ENCODE measurements at regions not wholly inside any gene's neighbourhood (a gene's known extent, or its start where the extent isn't known, plus 50 kb on each side); places are given as distances from the start of the nearest gene placed in this dataset.

DNA sequence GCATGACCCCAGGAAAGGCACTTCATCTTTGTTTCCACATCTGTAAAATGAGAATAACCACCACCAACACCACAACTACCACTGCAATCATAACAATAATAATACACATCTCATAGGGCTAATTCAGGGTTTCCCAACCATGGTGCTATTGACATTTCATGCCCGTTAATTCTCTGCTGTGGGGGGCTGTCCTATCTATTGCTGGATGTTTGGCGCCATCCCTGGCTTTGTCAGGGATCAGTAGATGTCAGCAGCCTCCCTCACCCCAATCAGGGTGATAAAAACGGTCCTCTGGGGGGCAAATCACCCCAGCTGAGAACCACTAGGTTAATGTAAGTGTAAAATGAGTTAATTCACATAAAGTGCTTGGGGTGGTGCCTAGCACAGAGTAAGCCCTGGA lies 145.8 kb downstream of the EMX2 start:
- Histone ChIP-seq H3K4me1 (no peaks in the 10 kb centered on the region), H3K27me3 (replicated peaks; ENCODE audit: control insufficient read depth, insufficient read depth, low read length) (no peaks in the 10 kb centered on the region), H3K9me3 (no peaks in the 10 kb centered on the region), H3K4me3 (ENCODE audit: low read depth, low read length) (no peak overlapping the region), H3K36me3 (ENCODE audit: control insufficient read depth, insufficient read depth, low read length) (no peaks in the 10 kb centered on the region)
- POLR2A ChIA-PET: no interaction called here
- intact Hi-C loops (cut with micrococcal nuclease; ENCODE audit: unreplicated experiment): no loop called here
- DNase-seq: no peak
- TF ChIP-seq CTCF (IDR thresholded peaks at IDR 0.05; ENCODE audit: insufficient read depth in 1 of 2, low read depth in 1 of 2, low read length in 1 of 2, severe bottlenecking in 1 of 2, unreplicated experiment in 1 of 2): no peak
- Mint-ChIP-seq H3K27ac (ENCODE audit: unreplicated experiment) (no peak overlapping the region), H3K4me1 (ENCODE audit: low read depth, unreplicated experiment) (no peaks in the 10 kb centered on the region), H3K36me3 (ENCODE audit: insufficient read depth, unreplicated experiment) (no peaks in the 10 kb centered on the region), H3K4me3 (ENCODE audit: unreplicated experiment) (no peak overlapping the region), H3K27me3 (ENCODE audit: insufficient read depth, unreplicated experiment) (peaks cover 10% of the 10 kb centered on the region), H3K9me3 (ENCODE audit: unreplicated experiment) (no peaks in the 10 kb centered on the region)
- CTCF ChIA-PET: interaction anchor here (0.6 kb wide), 1 partner anchor 192 kb away, joined by 3 read pairs; no protein-coding TSS in a partner anchor
- BruUV-seq (replicated peaks): no TSS peak

DNA sequence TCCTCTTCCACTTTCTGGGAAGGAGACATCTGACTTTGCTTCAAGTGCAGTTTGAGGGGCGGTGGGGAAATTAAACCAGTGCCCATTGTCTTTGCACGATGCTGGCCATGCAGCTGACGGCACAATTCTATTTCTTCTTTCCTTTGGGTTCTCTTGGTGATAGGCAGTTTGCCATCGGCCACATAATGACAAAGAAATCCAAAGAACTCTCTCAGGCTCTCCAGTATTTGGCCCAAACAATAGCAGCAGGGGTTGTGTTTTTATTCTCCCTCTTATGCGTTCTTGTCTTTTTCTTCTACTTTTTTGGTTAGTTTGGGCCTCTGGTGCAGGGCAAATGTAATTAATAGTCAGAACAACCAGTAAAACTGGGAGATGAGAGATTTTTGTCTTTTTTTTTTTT lies 147.0 kb downstream of the EMX2 start:
- no peak for TF ChIP-seq CTCF (IDR thresholded peaks at IDR 0.05; ENCODE audit: insufficient read depth in 1 of 2, low read depth in 1 of 2, low read length in 1 of 2, severe bottlenecking in 1 of 2, unreplicated experiment in 1 of 2)
- Mint-ChIP-seq H3K9me3 (ENCODE audit: unreplicated experiment) (no peaks in the 10 kb centered on the region), H3K27me3 (ENCODE audit: insufficient read depth, unreplicated experiment) (peaks cover 10% of the 10 kb centered on the region), H3K36me3 (ENCODE audit: insufficient read depth, unreplicated experiment) (no peaks in the 10 kb centered on the region), H3K4me1 (ENCODE audit: low read depth, unreplicated experiment) (no peaks in the 10 kb centered on the region), H3K27ac (ENCODE audit: unreplicated experiment) (no peak overlapping the region), H3K4me3 (ENCODE audit: unreplicated experiment) (no peak overlapping the region)
- POLR2A ChIA-PET: no interaction called here
- no peak overlapping the region for H3K4me3 ChIP-seq (ENCODE audit: low read depth, low read length)
- CTCF ChIA-PET: interaction anchor here (0.6 kb wide), 1 partner anchor 570 kb away, joined by 3 read pairs; no protein-coding TSS in a partner anchor
- H3K27me3 ChIP-seq (replicated peaks; ENCODE audit: control insufficient read depth, insufficient read depth, low read length): no peaks in the 10 kb centered on the region
- no peaks in the 10 kb centered on the region for H3K9me3 ChIP-seq
- H3K4me1 ChIP-seq: no peaks in the 10 kb centered on the region
- DNase-seq: no peak
- no TSS peak for BruUV-seq (replicated peaks)
- H3K36me3 ChIP-seq (ENCODE audit: control insufficient read depth, insufficient read depth, low read length): no peaks in the 10 kb centered on the region
- intact Hi-C loops (cut with micrococcal nuclease; ENCODE audit: unreplicated experiment): no loop called here

GRCh38 chr10:117690359-117690758 lies 147.8 kb downstream of the EMX2 start:
- H3K4me1 Mint-ChIP-seq (ENCODE audit: low read depth, unreplicated experiment): no peaks in the 10 kb centered on the region
- Histone ChIP-seq H3K9me3 (no peaks in the 10 kb centered on the region), H3K4me3 (ENCODE audit: low read depth, low read length) (no peak overlapping the region), H3K4me1 (no peaks in the 10 kb centered on the region), H3K27me3 (replicated peaks; ENCODE audit: control insufficient read depth, insufficient read depth, low read length) (no peaks in the 10 kb centered on the region), H3K36me3 (ENCODE audit: control insufficient read depth, insufficient read depth, low read length) (no peaks in the 10 kb centered on the region)
- H3K27me3 Mint-ChIP-seq (ENCODE audit: insufficient read depth, unreplicated experiment): peaks cover 10% of the 10 kb centered on the region
- DNase-seq: no peak
- no peak overlapping the region for H3K27ac Mint-ChIP-seq (ENCODE audit: unreplicated experiment)
- ChIA-PET POLR2A (no interaction called here), CTCF (interaction anchor here (0.6 kb wide), 1 partner anchor 569 kb away, joined by 3 read pairs; no protein-coding TSS in a partner anchor)
- H3K9me3 Mint-ChIP-seq (ENCODE audit: unreplicated experiment): no peaks in the 10 kb centered on the region
- intact Hi-C loops (cut with micrococcal nuclease; ENCODE audit: unreplicated experiment): no loop called here
- H3K4me3 Mint-ChIP-seq (ENCODE audit: unreplicated experiment): no peak overlapping the region
- BruUV-seq (replicated peaks): no TSS peak
- no peak for TF ChIP-seq CTCF (IDR thresholded peaks at IDR 0.05; ENCODE audit: insufficient read depth in 1 of 2, low read depth in 1 of 2, low read length in 1 of 2, severe bottlenecking in 1 of 2, unreplicated experiment in 1 of 2)
- no peaks in the 10 kb centered on the region for H3K36me3 Mint-ChIP-seq (ENCODE audit: insufficient read depth, unreplicated experiment)

Data from Caco-2 (cell line).